Activated T-cell treated with anti-CD3 and anti-CD28 coated beads, Interleukin-2, amount 50 U/mL, for 24 hours (primary cell): ENCODE measurements at regions not wholly inside any gene's neighbourhood (a gene's known extent, or its start where the extent isn't known, plus 50 kb on each side); places are given as distances from the start of the nearest gene placed in this dataset.

ENCODE experiments used
- DNase-seq: peaks from one replicate; pipeline ENCODE4 v3.0.0-alpha.2; 2020
- H3K27ac Mint-ChIP-seq: 2 replicates; pipeline ENCODE4 v1.8.0; 2020; ENCODE audit warnings: mild to moderate bottlenecking, mixed read lengths
- H3K27me3 Mint-ChIP-seq: 2 replicates; pipeline ENCODE4 v1.8.0; 2020; ENCODE audit warnings: mixed read lengths
- H3K36me3 Mint-ChIP-seq: 2 replicates; pipeline ENCODE4 v1.8.0; 2020; ENCODE audit warnings: low read depth, mixed read lengths
- H3K4me1 Mint-ChIP-seq: 2 replicates; pipeline ENCODE4 v1.8.0; 2020; ENCODE audit warnings: low read depth, mixed read lengths
- H3K4me3 Mint-ChIP-seq: 2 replicates; pipeline ENCODE4 v1.8.0; 2020; ENCODE audit warnings: mild to moderate bottlenecking, moderate library complexity, mixed read lengths
- H3K9me3 Mint-ChIP-seq: 2 replicates; pipeline ENCODE4 v1.8.0; 2020; ENCODE audit warnings: mixed read lengths

DNA sequence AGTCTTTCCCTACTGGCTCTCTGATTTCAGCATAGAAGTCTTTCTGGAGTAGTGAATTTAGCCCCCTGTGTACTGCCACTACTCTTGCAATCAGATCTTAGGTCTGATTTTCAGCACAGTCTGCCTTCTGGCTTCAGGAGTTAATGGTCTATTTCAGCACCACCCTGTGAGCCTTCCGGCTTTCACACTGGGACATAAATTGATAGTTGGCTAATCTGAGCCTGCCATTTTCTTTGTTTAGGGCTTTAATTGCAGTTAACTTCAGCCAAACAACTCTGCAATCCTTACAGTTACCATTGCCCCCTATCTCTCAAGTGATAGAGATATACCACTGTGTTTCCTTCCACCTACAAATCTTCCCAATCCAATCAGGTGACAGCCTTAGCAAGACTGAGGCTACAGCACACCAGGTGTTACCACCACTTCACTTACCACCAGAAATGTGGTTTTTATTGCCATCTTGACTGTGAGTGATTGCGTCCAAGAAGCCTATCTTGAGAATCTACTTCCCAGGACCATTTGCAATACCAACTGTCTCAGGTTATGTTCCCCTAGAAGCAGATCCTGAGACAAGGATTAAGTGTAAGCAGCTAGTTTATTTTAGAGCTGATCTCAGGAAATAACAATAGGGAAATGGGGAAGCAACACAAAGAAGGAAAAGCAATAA lies 51.9 kb upstream of the NEK6 start:
- no peaks in the 10 kb centered on the region for H3K36me3 Mint-ChIP-seq
- H3K4me1 Mint-ChIP-seq = peaks cover 75% of the 10 kb centered on the region
- no peaks in the 10 kb centered on the region for H3K27me3 Mint-ChIP-seq
- H3K27ac Mint-ChIP-seq = no peak overlapping the region
- no peaks in the 10 kb centered on the region for H3K9me3 Mint-ChIP-seq
- no peak overlapping the region for H3K4me3 Mint-ChIP-seq
- no peak for DNase-seq

DNA sequence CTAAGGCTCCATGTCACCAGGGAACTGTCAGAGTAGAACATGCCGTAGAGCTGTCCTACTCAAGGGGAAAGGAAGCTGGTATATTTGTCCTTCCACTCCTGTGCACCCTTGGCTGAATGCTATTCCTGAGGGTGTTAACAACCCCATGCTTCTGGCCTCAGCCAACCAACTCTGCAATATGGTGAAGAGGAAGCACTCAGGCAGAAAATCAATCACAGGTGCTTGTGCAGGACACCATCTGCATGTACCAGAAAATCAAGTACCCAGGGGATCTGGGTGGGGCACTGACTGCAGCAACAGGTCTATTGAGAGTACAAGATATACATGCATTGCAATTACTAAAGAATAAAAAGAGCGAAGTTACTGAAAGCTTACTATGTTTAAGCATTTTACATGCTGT lies 51.4 kb upstream of the NEK6 start:
- DNase-seq = no peak
- Mint-ChIP-seq H3K27me3 (no peaks in the 10 kb centered on the region), H3K9me3 (no peaks in the 10 kb centered on the region), H3K4me3 (no peak overlapping the region), H3K4me1 (peaks cover 77% of the 10 kb centered on the region), H3K27ac (no peak overlapping the region), H3K36me3 (no peaks in the 10 kb centered on the region)
